ENCODE measurements at regions not wholly inside any gene's neighbourhood (a gene's known extent, or its start where the extent isn't known, plus 50 kb on each side); places are given as distances from the start of the nearest gene placed in this dataset.
A peak's percentile ranks its signal among the peaks of the same experiment; 100 is the strongest.

DNA sequence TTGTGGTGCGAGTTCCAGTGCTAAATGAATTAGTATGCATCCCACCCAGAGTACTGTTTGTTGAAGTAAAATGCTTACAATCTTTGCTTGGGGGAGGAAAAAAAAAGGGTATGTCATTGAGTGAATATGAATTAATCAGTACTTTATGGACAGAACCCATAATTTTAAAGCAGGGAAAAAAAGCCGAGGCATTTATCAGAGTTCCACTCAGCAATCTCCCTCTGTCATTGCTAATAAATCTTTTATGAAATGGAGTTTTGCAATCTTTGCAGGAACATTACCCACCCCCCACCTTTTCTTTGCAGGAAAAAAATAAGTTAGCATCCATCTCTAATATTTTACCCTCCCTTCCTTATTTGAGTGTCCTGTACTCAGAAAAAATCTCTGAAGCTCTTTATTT is 127.9 kb upstream of the TMPO start:
- no peak for DNase-seq
- Mint-ChIP-seq H3K9me3 (no peaks in the 10 kb centered on the region), H3K27me3 (ENCODE audit: low read depth) (peaks cover 5% of the 10 kb centered on the region), H3K36me3 (ENCODE audit: low read depth) (no peaks in the 10 kb centered on the region), H3K4me3 (no peak overlapping the region), H3K27ac (no peak overlapping the region), H3K4me1 (ENCODE audit: low read depth) (no peaks in the 10 kb centered on the region)
- intact Hi-C loops (cut with micrococcal nuclease) = no loop called here
- CTCF ChIA-PET = interaction anchor here (2.3 kb wide), 1 partner anchor 9 kb away, joined by 9 read pairs; no protein-coding TSS in a partner anchor

DNA sequence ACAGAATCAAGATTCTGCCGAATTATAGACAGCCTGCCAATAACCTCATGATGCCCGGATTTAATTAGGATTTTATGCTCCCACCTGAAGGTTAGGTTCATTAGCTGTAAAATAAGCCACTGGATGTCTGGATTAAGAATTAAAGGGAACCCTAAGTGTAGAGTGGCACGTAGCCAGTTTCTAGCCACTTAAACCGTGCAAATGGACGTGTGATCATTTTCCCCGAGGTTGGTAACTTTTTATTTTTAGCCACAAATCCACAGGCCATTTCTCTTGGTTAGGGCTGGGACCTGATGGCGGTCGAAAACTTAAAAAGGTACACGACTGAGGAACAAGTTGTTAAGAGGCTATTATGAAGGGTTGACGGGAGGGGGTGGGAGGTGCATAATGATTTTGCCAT is 127.3 kb upstream of the TMPO start:
- DNase-seq = no peak
- no peak overlapping the region for H3K4me3 Mint-ChIP-seq
- no peaks in the 10 kb centered on the region for H3K4me1 Mint-ChIP-seq (ENCODE audit: low read depth)
- no peaks in the 10 kb centered on the region for H3K9me3 Mint-ChIP-seq
- CTCF ChIA-PET = interaction anchor here (1.0 to 2.3 kb wide), 2 partner anchors 9 to 12 kb away, joined by 3 to 9 read pairs; no protein-coding TSS in a partner anchor
- peaks cover 5% of the 10 kb centered on the region for H3K27me3 Mint-ChIP-seq (ENCODE audit: low read depth)
- intact Hi-C loops (cut with micrococcal nuclease) = no loop called here
- H3K36me3 Mint-ChIP-seq (ENCODE audit: low read depth) = no peaks in the 10 kb centered on the region
- H3K27ac Mint-ChIP-seq = no peak overlapping the region

GRCh38 chr12:98389593-98389992 is 125.8 kb upstream of the TMPO start:
- H3K4me3 Mint-ChIP-seq = no peak overlapping the region
- intact Hi-C loops (cut with micrococcal nuclease) = no loop called here
- peaks cover 3% of the 10 kb centered on the region for H3K27me3 Mint-ChIP-seq (ENCODE audit: low read depth)
- no peak overlapping the region for H3K27ac Mint-ChIP-seq
- no peak for DNase-seq
- CTCF ChIA-PET = no interaction called here
- no peaks in the 10 kb centered on the region for H3K9me3 Mint-ChIP-seq
- H3K4me1 Mint-ChIP-seq (ENCODE audit: low read depth) = no peaks in the 10 kb centered on the region
- H3K36me3 Mint-ChIP-seq (ENCODE audit: low read depth) = no peaks in the 10 kb centered on the region

DNA sequence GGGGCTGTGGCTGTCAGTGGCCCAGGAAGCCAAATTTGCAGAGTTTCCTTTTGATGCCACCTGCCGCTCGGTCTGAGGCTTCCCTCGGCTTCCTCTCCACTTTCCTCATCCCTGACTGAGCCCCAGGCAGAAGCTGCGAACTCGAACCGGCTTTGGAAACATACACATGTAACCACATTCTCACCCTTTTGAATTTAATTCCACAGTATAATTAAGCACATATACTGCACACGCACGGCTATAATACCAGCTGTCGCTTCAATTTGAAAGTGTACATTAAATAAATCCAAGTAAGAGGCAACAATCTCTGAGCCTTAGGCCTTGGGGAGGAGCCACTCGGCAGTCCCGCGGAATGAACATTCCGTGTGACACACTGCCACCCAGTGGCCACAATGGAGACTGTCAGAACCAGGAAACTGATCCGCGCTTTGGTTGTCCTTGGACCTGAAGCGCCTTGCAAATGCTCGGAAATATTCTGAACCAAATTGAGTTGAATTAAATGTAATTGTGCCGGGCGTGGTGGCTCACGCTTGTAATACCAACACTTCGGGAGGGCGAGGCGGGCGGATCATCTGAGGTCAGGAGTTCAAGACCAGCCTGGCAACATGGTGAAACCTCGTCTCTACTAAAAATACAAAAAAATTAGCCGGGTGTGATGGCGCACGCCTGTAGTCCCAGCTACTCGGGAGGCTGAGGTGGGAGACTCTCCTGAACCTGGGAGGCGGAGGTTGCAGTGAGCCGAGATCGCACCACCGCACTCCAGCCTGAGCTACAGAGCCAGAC is 117.9 kb upstream of the TMPO start:
- Mint-ChIP-seq H3K4me1 (ENCODE audit: low read depth) (peaks cover 30% of the 10 kb centered on the region), H3K9me3 (no peaks in the 10 kb centered on the region), H3K27ac (peak overlapping the region; percentile 4), H3K27me3 (ENCODE audit: low read depth) (peaks cover 2% of the 10 kb centered on the region), H3K36me3 (ENCODE audit: low read depth) (no peaks in the 10 kb centered on the region), H3K4me3 (peak overlapping the region; percentile 73)
- peak; percentile 89 for DNase-seq
- CTCF ChIA-PET = interaction anchor here (0.6 to 2.0 kb wide), 9 partner anchors 10 to 363 kb away, joined by 3 to 9 read pairs (median 3); no protein-coding TSS in a partner anchor
- intact Hi-C loops (cut with micrococcal nuclease) = loop anchor here (1.0 to 5.0 kb wide), 10 partner anchors 24 to 1819 kb away; no protein-coding TSS in a partner anchor

DNA sequence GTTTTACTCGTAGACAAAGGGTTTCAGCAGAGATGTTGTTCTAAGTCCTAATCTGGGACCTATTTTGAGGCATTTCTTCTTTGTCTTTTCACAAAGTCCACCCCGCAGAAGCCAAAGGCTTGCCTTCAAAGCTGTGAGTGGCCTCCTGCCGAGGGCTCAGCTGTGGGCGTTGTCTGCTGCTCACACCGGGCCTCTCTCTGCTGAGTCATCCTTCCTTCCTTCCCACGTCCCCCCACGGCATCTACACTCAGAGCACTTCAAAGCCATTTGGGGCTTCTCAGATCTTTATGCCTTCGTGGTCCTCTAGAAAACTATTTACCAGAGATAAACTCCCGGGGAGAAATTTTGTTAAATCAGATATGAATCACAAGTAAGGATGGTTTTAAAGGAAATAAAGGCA is 115.9 kb upstream of the TMPO start:
- intact Hi-C loops (cut with micrococcal nuclease) = loop anchor here (5.0 kb wide), 3 partner anchors 352 to 682 kb away; no protein-coding TSS in a partner anchor
- peaks cover 2% of the 10 kb centered on the region for H3K27me3 Mint-ChIP-seq (ENCODE audit: low read depth)
- no peak overlapping the region for H3K4me3 Mint-ChIP-seq
- peak; percentile 71 for DNase-seq
- H3K36me3 Mint-ChIP-seq (ENCODE audit: low read depth) = no peaks in the 10 kb centered on the region
- no peaks in the 10 kb centered on the region for H3K9me3 Mint-ChIP-seq
- H3K27ac Mint-ChIP-seq = no peak overlapping the region
- peaks cover 35% of the 10 kb centered on the region for H3K4me1 Mint-ChIP-seq (ENCODE audit: low read depth)
- CTCF ChIA-PET = interaction anchor here (0.6 to 1.4 kb wide), 5 partner anchors 9 to 206 kb away, joined by 3 to 4 read pairs (median 3); no protein-coding TSS in a partner anchor

GRCh38 chr12:98401427-98401826 is 114.0 kb upstream of the TMPO start:
- DNase-seq = no peak
- intact Hi-C loops (cut with micrococcal nuclease) = no loop called here
- no peaks in the 10 kb centered on the region for H3K9me3 Mint-ChIP-seq
- peaks cover 2% of the 10 kb centered on the region for H3K27me3 Mint-ChIP-seq (ENCODE audit: low read depth)
- H3K36me3 Mint-ChIP-seq (ENCODE audit: low read depth) = no peaks in the 10 kb centered on the region
- CTCF ChIA-PET = interaction anchor here (1.2 kb wide), 1 partner anchor 23 kb away, joined by 4 read pairs; no protein-coding TSS in a partner anchor
- no peak overlapping the region for H3K4me3 Mint-ChIP-seq
- H3K4me1 Mint-ChIP-seq (ENCODE audit: low read depth) = peaks cover 35% of the 10 kb centered on the region
- no peak overlapping the region for H3K27ac Mint-ChIP-seq

DNA sequence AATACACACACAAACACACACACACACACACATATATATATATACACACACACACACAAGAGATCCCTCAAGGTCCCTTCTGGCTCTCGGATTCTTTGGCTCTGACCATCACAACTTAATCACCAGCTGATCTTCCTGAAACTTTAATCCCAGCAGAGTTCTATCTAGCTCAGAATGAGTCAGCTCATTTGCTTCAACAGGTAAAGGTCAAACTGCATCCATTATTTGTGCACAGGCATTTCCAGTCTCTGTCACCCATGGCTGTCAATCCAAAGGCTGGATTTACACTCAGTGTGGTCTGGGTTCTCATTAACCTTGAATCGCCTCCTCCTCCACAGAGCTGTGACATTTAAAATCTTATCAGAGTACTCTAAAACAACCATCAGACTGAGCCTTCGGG is 113.3 kb upstream of the TMPO start:
- Mint-ChIP-seq H3K9me3 (no peaks in the 10 kb centered on the region), H3K4me3 (no peak overlapping the region), H3K36me3 (ENCODE audit: low read depth) (no peaks in the 10 kb centered on the region), H3K4me1 (ENCODE audit: low read depth) (peaks cover 34% of the 10 kb centered on the region), H3K27me3 (ENCODE audit: low read depth) (peaks cover 2% of the 10 kb centered on the region), H3K27ac (no peak overlapping the region)
- no peak for DNase-seq
- intact Hi-C loops (cut with micrococcal nuclease) = no loop called here
- CTCF ChIA-PET = no interaction called here

DNA sequence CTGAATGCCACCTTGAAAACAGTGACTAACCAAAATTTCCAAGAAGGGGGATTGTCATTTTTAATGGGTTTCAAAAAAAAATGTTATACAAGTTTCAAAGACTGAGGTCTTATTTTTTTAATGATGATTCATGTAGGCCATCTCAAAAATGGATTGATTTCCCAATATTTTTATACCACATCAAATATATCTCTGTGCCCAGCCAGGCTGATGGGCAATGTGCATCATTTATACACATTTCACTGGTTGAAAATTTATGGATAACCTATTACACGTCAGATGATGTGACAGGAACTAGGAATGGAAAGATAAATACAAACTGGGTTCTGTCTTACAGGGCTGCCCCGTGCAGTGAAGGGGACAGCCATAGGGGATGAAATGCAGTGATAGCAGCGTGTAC is 112.7 kb upstream of the TMPO start:
- H3K4me1 Mint-ChIP-seq (ENCODE audit: low read depth) = peaks cover 28% of the 10 kb centered on the region
- intact Hi-C loops (cut with micrococcal nuclease) = no loop called here
- no peaks in the 10 kb centered on the region for H3K27me3 Mint-ChIP-seq (ENCODE audit: low read depth)
- H3K9me3 Mint-ChIP-seq = no peaks in the 10 kb centered on the region
- no peak overlapping the region for H3K27ac Mint-ChIP-seq
- no peaks in the 10 kb centered on the region for H3K36me3 Mint-ChIP-seq (ENCODE audit: low read depth)
- CTCF ChIA-PET = no interaction called here
- H3K4me3 Mint-ChIP-seq = no peak overlapping the region
- no peak for DNase-seq

DNA sequence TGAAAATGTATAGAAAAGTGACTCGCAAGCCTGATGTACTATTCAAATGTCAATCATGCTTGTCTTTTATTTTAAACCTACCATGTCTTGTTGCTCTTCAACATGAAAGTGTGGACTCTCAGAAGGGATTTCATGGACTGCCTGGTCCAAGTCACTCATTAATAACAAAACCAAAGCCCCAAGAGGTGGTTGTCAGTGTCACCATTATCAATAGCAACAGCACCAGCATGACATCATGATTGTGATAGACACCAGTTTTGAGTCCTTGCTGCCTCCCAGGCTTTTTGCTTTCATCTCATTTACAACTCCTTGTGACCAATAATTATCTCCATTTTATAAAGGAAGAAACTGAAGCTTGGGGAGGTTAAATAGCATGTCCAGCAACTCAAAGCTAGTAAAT is 112.0 kb upstream of the TMPO start:
- no peak for DNase-seq
- intact Hi-C loops (cut with micrococcal nuclease) = no loop called here
- Mint-ChIP-seq H3K27me3 (ENCODE audit: low read depth) (no peaks in the 10 kb centered on the region), H3K9me3 (no peaks in the 10 kb centered on the region), H3K4me3 (no peak overlapping the region), H3K36me3 (ENCODE audit: low read depth) (no peaks in the 10 kb centered on the region), H3K27ac (no peak overlapping the region), H3K4me1 (ENCODE audit: low read depth) (peaks cover 26% of the 10 kb centered on the region)
- CTCF ChIA-PET = no interaction called here

- H3K27ac Mint-ChIP-seq = no peak overlapping the region
- H3K9me3 Mint-ChIP-seq = no peaks in the 10 kb centered on the region
Observed at GRCh38 chr12:98403936-98404335, 111.5 kb upstream of the TMPO start.

GRCh38 chr12:98405805-98406366 is 109.5 kb upstream of the TMPO start:
- Mint-ChIP-seq H3K27me3 (ENCODE audit: low read depth) (no peaks in the 10 kb centered on the region), H3K36me3 (ENCODE audit: low read depth) (no peaks in the 10 kb centered on the region), H3K27ac (no peak overlapping the region), H3K4me3 (no peak overlapping the region), H3K4me1 (ENCODE audit: low read depth) (peaks cover 10% of the 10 kb centered on the region), H3K9me3 (no peaks in the 10 kb centered on the region)
- CTCF ChIA-PET = no interaction called here
- intact Hi-C loops (cut with micrococcal nuclease) = no loop called here
- DNase-seq = no peak

More at GRCh38 chr12:98403936-98404335, 111.5 kb upstream of the TMPO start:
- Mint-ChIP-seq H3K4me3 (no peak overlapping the region), H3K27me3 (ENCODE audit: low read depth) (no peaks in the 10 kb centered on the region), H3K4me1 (ENCODE audit: low read depth) (peaks cover 23% of the 10 kb centered on the region), H3K36me3 (ENCODE audit: low read depth) (no peaks in the 10 kb centered on the region)
- intact Hi-C loops (cut with micrococcal nuclease) = no loop called here
- no peak for DNase-seq
- CTCF ChIA-PET = no interaction called here

- Mint-ChIP-seq H3K27ac (no peak overlapping the region), H3K4me1 (ENCODE audit: low read depth) (peaks cover 10% of the 10 kb centered on the region), H3K36me3 (ENCODE audit: low read depth) (no peaks in the 10 kb centered on the region), H3K4me3 (no peak overlapping the region), H3K27me3 (ENCODE audit: low read depth) (no peaks in the 10 kb centered on the region), H3K9me3 (no peaks in the 10 kb centered on the region)
- CTCF ChIA-PET = no interaction called here
- intact Hi-C loops (cut with micrococcal nuclease) = no loop called here
- no peak for DNase-seq
Observed at GRCh38 chr12:98406378-98406777, 109.0 kb upstream of the TMPO start.

DNA sequence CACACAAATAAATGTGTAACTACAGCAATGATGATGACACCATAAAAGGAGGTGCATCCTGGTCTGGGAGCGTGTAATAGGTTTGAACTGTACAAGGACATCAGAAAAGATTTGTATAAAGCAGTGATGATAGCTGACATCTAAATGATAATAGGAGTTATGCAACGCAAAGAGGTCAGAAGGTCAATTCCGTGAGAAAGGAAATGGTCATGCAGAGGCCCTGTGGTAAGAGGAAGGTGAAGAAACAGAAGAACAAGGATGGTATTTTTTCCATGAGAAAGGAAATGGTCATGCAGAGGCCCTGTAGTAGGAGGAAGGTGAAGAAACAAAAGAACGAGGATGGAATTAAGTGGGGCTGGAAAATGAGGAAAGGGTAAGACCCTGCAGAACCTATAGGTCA is 106.7 kb upstream of the TMPO start:
- Mint-ChIP-seq H3K4me3 (no peak overlapping the region), H3K9me3 (no peaks in the 10 kb centered on the region), H3K4me1 (ENCODE audit: low read depth) (no peaks in the 10 kb centered on the region), H3K27me3 (ENCODE audit: low read depth) (no peaks in the 10 kb centered on the region), H3K27ac (no peak overlapping the region), H3K36me3 (ENCODE audit: low read depth) (no peaks in the 10 kb centered on the region)
- CTCF ChIA-PET = interaction anchor here (1.2 kb wide), 1 partner anchor 9 kb away, joined by 4 read pairs; no protein-coding TSS in a partner anchor
- no peak for DNase-seq
- intact Hi-C loops (cut with micrococcal nuclease) = no loop called here
